OCI-LY3 (cell line): ENCODE measurements at regions not wholly inside any gene's neighbourhood (a gene's known extent, or its start where the extent isn't known, plus 50 kb on each side); places are given as distances from the start of the nearest gene placed in this dataset.

ENCODE experiments used
- CTCF ChIP-seq: fragments of 200-600, 300-600 bp; sonication (generic); IDR thresholded peaks from 2 replicates; pipeline ENCODE4 v1.5.1; 2014; ENCODE audit warnings: antibody characterized with exemption, low read length, low read depth
- EZH2phosphoT487 ChIP-seq: fragments of 200-600 bp; shearing (Covaris generic); IDR thresholded peaks from 2 replicates; pipeline ENCODE4 v1.6.1; 2018; ENCODE audit warnings: antibody characterized with exemption, mixed run types, low read depth

GRCh38 chr7:125326666-125327255, 397.1 kb upstream of the POT1 start:
- no peak for TF ChIP-seq EZH2phosphoT487
- no peak for TF ChIP-seq CTCF
